C4-2B (cell line): ENCODE measurements at regions not wholly inside any gene's neighbourhood (a gene's known extent, or its start where the extent isn't known, plus 50 kb on each side); places are given as distances from the start of the nearest gene placed in this dataset.

Source experiments
- CTCF ChIP-seq: fragments of 450-650 bp; conservative IDR thresholded peaks from 2 replicates; pipeline ENCODE4 v1.5.1; 2017; ENCODE audit warnings: mild to moderate bottlenecking
- ZFX ChIP-seq: fragments of 450-650 bp; IDR thresholded peaks from 2 replicates; pipeline ENCODE4 v1.6.1; 2017

GRCh38 chr20:54290636-54291035, 82.7 kb downstream of the PFDN4 start:
- TF ChIP-seq CTCF (no peak), ZFX (no peak)
